H1 (cell line): ENCODE measurements at regions not wholly inside any gene's neighbourhood (a gene's known extent, or its start where the extent isn't known, plus 50 kb on each side); places are given as distances from the start of the nearest gene placed in this dataset.

Experiments used
- CTCF ChIA-PET: fragments of 300-600 bp; sonication (Branson Sonifier 250); formaldehyde crosslinking; loops from one replicate; lab custom pipeline; 2021; ENCODE audit not compliant: partially characterized antibody; lab: Charles Lee
- POLR2A ChIA-PET: fragments of 300-600 bp; sonication (Branson Sonifier 250); formaldehyde crosslinking; loops from one replicate; lab custom pipeline; 2021; ENCODE audit warnings: inconsistent platforms; ENCODE audit not compliant: partially characterized antibody; lab: Charles Lee
- DNase-seq, 2 experiments: peaks; one replicate each; pipeline versions ENCODE4 v3.0.0 to v3.0.0-alpha.2; 2010 to 2022; ENCODE audit warnings: low spot score in 2 of 2, low read depth in 1 of 2, mixed read lengths in 1 of 2
- FAIRE-seq: peaks from 2 replicates; lab custom pipeline; 2011; peaks lifted over from hg19 to GRCh38; lab: Jason Lieb, UNC
- H2AFZ ChIP-seq: 2 replicates; pipeline ENCODE4 v1.8.1; 2012; ENCODE audit warnings: low read length, inconsistent platforms
- H2AK5ac ChIP-seq: 2 replicates; pipeline ENCODE4 v1.6.1; 2013; ENCODE audit warnings: low read depth, low read length
- H2BK120ac ChIP-seq: replicated peaks from 2 replicates; pipeline ENCODE3; 2013; ENCODE audit warnings: low read depth, low read length, inconsistent platforms
- H2BK12ac ChIP-seq: 2 replicates; pipeline ENCODE4 v1.6.1; 2013; ENCODE audit warnings: low read depth, low read length
- H2BK15ac ChIP-seq: 2 replicates; pipeline ENCODE4 v1.6.1; 2013; ENCODE audit warnings: low read length
- H2BK20ac ChIP-seq: 2 replicates; pipeline ENCODE4 v1.6.1; 2013; ENCODE audit warnings: low read length
- H2BK5ac ChIP-seq: 2 replicates; pipeline ENCODE4 v1.6.1; 2013; ENCODE audit warnings: low read depth, low read length
- H3K14ac ChIP-seq: 2 replicates; pipeline ENCODE4 v1.6.1; 2013; ENCODE audit warnings: inconsistent platforms; ENCODE audit not compliant: insufficient read length
- H3K18ac ChIP-seq: 2 replicates; pipeline ENCODE4 v1.6.1; 2013; ENCODE audit warnings: low read length; ENCODE audit errors: extremely low read depth
- H3K23ac ChIP-seq: 2 replicates; pipeline ENCODE4 v1.6.1; 2013; ENCODE audit warnings: inconsistent platforms; ENCODE audit not compliant: insufficient read length
- H3K23me2 ChIP-seq: 2 replicates; pipeline ENCODE4 v1.6.1; 2013; ENCODE audit warnings: low read depth, low read length
- H3K27ac ChIP-seq: 2 replicates; pipeline ENCODE4 v1.6.1; 2011; ENCODE audit warnings: low read depth, low read length, inconsistent platforms
- H3K27me3 ChIP-seq, 4 experiments: replicated peaks in 1 of 4; 1 replicate in 1 of 4; 2 replicates in 3 of 4; pipeline versions ENCODE4 v1.6.1 to v1.8.1; 2011 to 2013; ENCODE audit warnings: low read length in 3 of 4, mild to moderate bottlenecking in 3 of 4, inconsistent platforms in 2 of 4, mixed read lengths in 2 of 4, moderate library complexity in 1 of 4; ENCODE audit not compliant: control insufficient read depth in 3 of 4, insufficient read depth in 3 of 4; ENCODE audit errors: extremely low read depth in 1 of 4
- H3K36me3 ChIP-seq, 4 experiments: 2 replicates each; pipeline versions ENCODE4 v1.6.1 to v1.8.1; 2011 to 2013; ENCODE audit warnings: mild to moderate bottlenecking in 4 of 4, low read length in 3 of 4, moderate library complexity in 2 of 4, control low read depth in 1 of 4, inconsistent platforms in 1 of 4; ENCODE audit not compliant: insufficient read depth in 4 of 4, control insufficient read depth in 2 of 4
- H3K4ac ChIP-seq: replicated peaks from 2 replicates; pipeline ENCODE3; 2013; ENCODE audit warnings: low read length, low read depth, mixed read lengths, inconsistent platforms; ENCODE audit not compliant: insufficient read length
- H3K4me1 ChIP-seq, 4 experiments: replicated peaks in 1 of 4; 1 replicate in 1 of 4; 2 replicates in 3 of 4; pipeline versions ENCODE4 v1.6.1 to v1.8.1; 2011 to 2013; ENCODE audit warnings: low read length in 3 of 4, inconsistent platforms in 2 of 4, mixed read lengths in 1 of 4; ENCODE audit not compliant: insufficient read depth in 4 of 4, control insufficient read depth in 3 of 4
- H3K4me2 ChIP-seq, 2 experiments: 2 replicates each; pipeline versions ENCODE4 v1.6.1 to v1.8.1; 2011 to 2013; ENCODE audit warnings: low read depth in 2 of 2, low read length in 2 of 2, control low read depth in 1 of 2, inconsistent platforms in 1 of 2, mild to moderate bottlenecking in 1 of 2; ENCODE audit not compliant: insufficient read depth in 1 of 2
- H3K4me3 ChIP-seq, 4 experiments: fragments of 200-600, 300-600 bp in 1 of 4; sonication (generic), shearing (Covaris generic), sonication (Bioruptor Twin) in 1 of 4; 2 replicates each; pipeline versions ENCODE4 v1.5.1 to v1.8.1; 2011 to 2016; ENCODE audit warnings: low read length in 4 of 4, low read depth in 3 of 4, control low read depth in 2 of 4, inconsistent platforms in 2 of 4, mild to moderate bottlenecking in 2 of 4, mixed read lengths in 1 of 4, moderate library complexity in 1 of 4; ENCODE audit not compliant: insufficient read depth in 2 of 4; ENCODE audit errors: extremely low read depth in 1 of 4
- H3K56ac ChIP-seq: replicated peaks from 2 replicates; pipeline ENCODE3; 2013; ENCODE audit warnings: low read depth, mild to moderate bottlenecking, mixed read lengths, low read length, inconsistent platforms; ENCODE audit not compliant: insufficient read length
- H3K79me1 ChIP-seq: 2 replicates; pipeline ENCODE4 v1.6.1; 2013; ENCODE audit warnings: low read depth, low read length, control low read depth
- H3K79me2 ChIP-seq, 2 experiments: 2 replicates each; pipeline versions ENCODE4 v1.6.1 to v1.8.1; 2012 to 2013; ENCODE audit warnings: low read length in 2 of 2, mild to moderate bottlenecking in 2 of 2, inconsistent platforms in 1 of 2; ENCODE audit not compliant: insufficient read depth in 2 of 2, control insufficient read depth in 1 of 2
- H3K9ac ChIP-seq, 4 experiments: replicated peaks in 1 of 4; 1 replicate in 1 of 4; 2 replicates in 3 of 4; pipeline versions ENCODE4 v1.6.1 to v1.8.1; 2011 to 2013; ENCODE audit warnings: low read depth in 3 of 4, low read length in 3 of 4, control low read depth in 2 of 4, mild to moderate bottlenecking in 2 of 4, moderate library complexity in 2 of 4, inconsistent platforms in 1 of 4; ENCODE audit errors: extremely low read depth in 1 of 4
- H3K9me3 ChIP-seq, 2 experiments: 2 replicates each; pipeline versions ENCODE4 v1.6.1 to v1.8.1; 2012 to 2013; ENCODE audit warnings: mild to moderate bottlenecking in 2 of 2, moderate library complexity in 2 of 2, control low read depth in 1 of 2, inconsistent platforms in 1 of 2, low read depth in 1 of 2, low read length in 1 of 2, mixed read lengths in 1 of 2; ENCODE audit not compliant: insufficient read depth in 2 of 2
- H4K20me1 ChIP-seq, 2 experiments: replicated peaks in 1 of 2; 2 replicates each; pipeline versions ENCODE3 to v1.8.1; 2011 to 2013; ENCODE audit warnings: inconsistent platforms in 2 of 2, low read length in 2 of 2, mild to moderate bottlenecking in 1 of 2; ENCODE audit not compliant: insufficient read depth in 2 of 2, control insufficient read depth in 1 of 2
- H4K5ac ChIP-seq: 2 replicates; pipeline ENCODE4 v1.6.1; 2013; ENCODE audit warnings: low read length, low read depth, mixed read lengths, inconsistent platforms; ENCODE audit not compliant: insufficient read length
- H4K8ac ChIP-seq: 2 replicates; pipeline ENCODE4 v1.8.0; 2013; ENCODE audit warnings: mild to moderate bottlenecking, moderate library complexity, low read length, inconsistent platforms; ENCODE audit not compliant: insufficient read depth; ENCODE audit errors: extremely low read depth
- H4K91ac ChIP-seq: replicated peaks from 2 replicates; pipeline ENCODE3; 2013; ENCODE audit warnings: low read length, mixed read lengths, inconsistent platforms; ENCODE audit not compliant: insufficient read length
- GTF2F1 ChIP-seq: IDR thresholded peaks from 2 replicates; pipeline ENCODE4 v1.6.1; 2012; ENCODE audit warnings: low read depth, low read length, improper control_type of control experiment, borderline replicate concordance
- PHF8 ChIP-seq: fragments of 200-600 bp; sonication (generic); conservative IDR thresholded peaks from 2 replicates; pipeline ENCODE4 v1.7.1; 2012; ENCODE audit warnings: low read depth, mild to moderate bottlenecking, inconsistent platforms, low read length, moderate library complexity
- SP4 ChIP-seq: IDR thresholded peaks from 2 replicates; pipeline ENCODE4 v1.6.1; 2012; ENCODE audit warnings: low read length, inconsistent platforms
- WGBS, 2 experiments: shearing (Covaris generic) in 1 of 2; methylation state at CpG; one replicate each; pipeline versions ENCODE4 v1.1.6 to v1.1.7; 2013 to 2015; ENCODE audit warnings: low lambda C conversion rate in 2 of 2, mixed read lengths in 2 of 2, inconsistent platforms in 1 of 2, low coverage in 1 of 2, missing lambda C conversion rate in 1 of 2; ENCODE audit not compliant: insufficient replicate concordance in 2 of 2, insufficient coverage in 1 of 2, insufficient read length in 1 of 2; ENCODE audit errors: extremely low coverage in 1 of 2, missing lambda C conversion rate in 1 of 2; 5-methylcytosine and 5-hydroxymethylcytosine counted together
- TF ChIP-seq, protein P1 (sequence below), 3 experiments: IDR thresholded peaks; 1 replicate in 2 of 3; 2 replicates in 1 of 3; pipeline versions ENCODE4 v1.5.1 to v1.6.1; 2011; ENCODE audit warnings: low read length in 3 of 3, mild to moderate bottlenecking in 3 of 3, inconsistent platforms in 2 of 3, low read depth in 1 of 3, moderate library complexity in 1 of 3; ENCODE audit not compliant: insufficient read depth in 1 of 3; ENCODE audit errors: control extremely low read depth in 1 of 3
- TF ChIP-seq, protein P2 (sequence below): IDR thresholded peaks from 2 replicates; pipeline ENCODE4 v1.6.1; 2012; ENCODE audit warnings: inconsistent platforms

DNA sequence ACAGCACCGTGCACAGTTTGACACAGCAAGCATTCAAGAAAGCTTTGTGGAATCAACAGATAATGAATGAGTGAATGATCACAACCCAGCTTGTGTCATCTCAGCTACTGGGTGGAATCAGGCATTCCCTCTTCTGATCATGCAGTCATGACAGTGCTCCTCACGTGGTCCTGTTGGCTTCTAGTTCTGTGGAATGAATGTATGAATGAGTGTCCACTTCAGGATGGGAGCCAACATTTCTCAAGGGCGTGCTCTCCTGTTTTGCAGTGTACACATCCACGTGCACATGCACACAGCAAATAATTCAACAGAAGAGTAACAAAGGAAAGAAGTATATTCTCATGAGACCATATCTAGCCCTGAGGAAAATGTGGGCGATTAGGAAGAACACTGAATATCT lies 133.1 kb upstream of the NPVF start:
- H3K23ac ChIP-seq = no peak overlapping the region
- TF ChIP-seq SP4 = no peak
- no peak for TF ChIP-seq PHF8
- TF ChIP-seq, protein P1, sequence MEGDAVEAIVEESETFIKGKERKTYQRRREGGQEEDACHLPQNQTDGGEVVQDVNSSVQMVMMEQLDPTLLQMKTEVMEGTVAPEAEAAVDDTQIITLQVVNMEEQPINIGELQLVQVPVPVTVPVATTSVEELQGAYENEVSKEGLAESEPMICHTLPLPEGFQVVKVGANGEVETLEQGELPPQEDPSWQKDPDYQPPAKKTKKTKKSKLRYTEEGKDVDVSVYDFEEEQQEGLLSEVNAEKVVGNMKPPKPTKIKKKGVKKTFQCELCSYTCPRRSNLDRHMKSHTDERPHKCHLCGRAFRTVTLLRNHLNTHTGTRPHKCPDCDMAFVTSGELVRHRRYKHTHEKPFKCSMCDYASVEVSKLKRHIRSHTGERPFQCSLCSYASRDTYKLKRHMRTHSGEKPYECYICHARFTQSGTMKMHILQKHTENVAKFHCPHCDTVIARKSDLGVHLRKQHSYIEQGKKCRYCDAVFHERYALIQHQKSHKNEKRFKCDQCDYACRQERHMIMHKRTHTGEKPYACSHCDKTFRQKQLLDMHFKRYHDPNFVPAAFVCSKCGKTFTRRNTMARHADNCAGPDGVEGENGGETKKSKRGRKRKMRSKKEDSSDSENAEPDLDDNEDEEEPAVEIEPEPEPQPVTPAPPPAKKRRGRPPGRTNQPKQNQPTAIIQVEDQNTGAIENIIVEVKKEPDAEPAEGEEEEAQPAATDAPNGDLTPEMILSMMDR (IDR thresholded peaks at IDR 0.05; ENCODE audit: control extremely low read depth in 1 of 3, insufficient read depth in 1 of 3, low read depth in 1 of 3, low read length in 3 of 3) = no peak
- TF ChIP-seq, protein P2, sequence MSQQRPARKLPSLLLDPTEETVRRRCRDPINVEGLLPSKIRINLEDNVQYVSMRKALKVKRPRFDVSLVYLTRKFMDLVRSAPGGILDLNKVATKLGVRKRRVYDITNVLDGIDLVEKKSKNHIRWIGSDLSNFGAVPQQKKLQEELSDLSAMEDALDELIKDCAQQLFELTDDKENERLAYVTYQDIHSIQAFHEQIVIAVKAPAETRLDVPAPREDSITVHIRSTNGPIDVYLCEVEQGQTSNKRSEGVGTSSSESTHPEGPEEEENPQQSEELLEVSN = no peak
- no peak for TF ChIP-seq GTF2F1
- DNase-seq (no peak), FAIRE-seq (no peak)
- no peaks in the 10 kb centered on the region for H3K27me3 ChIP-seq
- no peak overlapping the region for H2BK12ac ChIP-seq
- no peak overlapping the region for H2BK20ac ChIP-seq
- no peaks in the 10 kb centered on the region for H3K23me2 ChIP-seq
- H2AFZ ChIP-seq = no peak overlapping the region
- no peak overlapping the region for H2BK120ac ChIP-seq
- H3K56ac ChIP-seq = no peak overlapping the region
- CTCF ChIA-PET = no interaction called here
- POLR2A ChIA-PET = no interaction called here
- no peak overlapping the region for H2BK5ac ChIP-seq
- no peak overlapping the region for H4K5ac ChIP-seq
- H3K9ac ChIP-seq = no peak overlapping the region
- no peaks in the 10 kb centered on the region for H3K4me1 ChIP-seq
- no peak overlapping the region for H4K8ac ChIP-seq
- no peaks in the 10 kb centered on the region for H3K36me3 ChIP-seq
- H4K91ac ChIP-seq = no peak overlapping the region
- H3K79me2 ChIP-seq = no peaks in the 10 kb centered on the region
- no peak overlapping the region for H2AK5ac ChIP-seq
- H3K4me3 ChIP-seq = no peak overlapping the region
- no peak overlapping the region for H3K4ac ChIP-seq
- H3K18ac ChIP-seq = no peak overlapping the region
- no peak overlapping the region for H3K27ac ChIP-seq
- H3K79me1 ChIP-seq = no peaks in the 10 kb centered on the region
- no peak overlapping the region for H2BK15ac ChIP-seq
- 88% methylated on average over 5 of the region's 5 CpGs; no CpG with 5 or more reads in 1 of the 2 experiments for WGBS, 2 experiments
- H3K4me2 ChIP-seq = no peak overlapping the region
- H3K9me3 ChIP-seq = no peaks in the 10 kb centered on the region
- H3K14ac ChIP-seq = no peak overlapping the region
- no peaks in the 10 kb centered on the region for H4K20me1 ChIP-seq
